VCaP (cell line): ENCODE measurements at regions not wholly inside any gene's neighbourhood (a gene's known extent, or its start where the extent isn't known, plus 50 kb on each side); places are given as distances from the start of the nearest gene placed in this dataset.

Experiments
- H3K27ac ChIP-seq: fragments of 450-650 bp; 2 replicates; pipeline ENCODE4 v1.5.1; 2017
- CTCF ChIP-seq: fragments of 450-650 bp; conservative IDR thresholded peaks from 2 replicates; pipeline ENCODE4 v1.5.1; 2017; ENCODE audit warnings: mild to moderate bottlenecking, moderate library complexity

DNA sequence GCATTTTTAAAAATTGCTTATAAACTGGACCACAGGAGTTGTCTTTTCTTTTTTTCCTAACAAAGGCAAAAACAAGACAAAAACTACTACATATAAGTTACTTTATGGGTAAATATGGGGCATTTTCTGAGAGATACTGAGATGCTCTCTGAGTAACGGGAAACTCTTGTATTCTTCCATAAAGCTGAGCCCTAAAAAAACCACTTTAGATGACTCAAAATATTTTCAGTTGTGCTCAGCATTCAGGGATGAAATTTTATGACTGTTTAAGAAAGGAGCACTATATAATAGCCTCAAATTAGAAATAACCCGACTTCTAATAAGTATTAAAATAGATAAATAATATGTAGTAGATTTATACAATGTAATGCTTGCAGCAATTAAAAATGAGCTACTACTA, 644.5 kb downstream of the KCTD16 start:
- TF ChIP-seq CTCF = no peak
- H3K27ac ChIP-seq = no peak overlapping the region

DNA sequence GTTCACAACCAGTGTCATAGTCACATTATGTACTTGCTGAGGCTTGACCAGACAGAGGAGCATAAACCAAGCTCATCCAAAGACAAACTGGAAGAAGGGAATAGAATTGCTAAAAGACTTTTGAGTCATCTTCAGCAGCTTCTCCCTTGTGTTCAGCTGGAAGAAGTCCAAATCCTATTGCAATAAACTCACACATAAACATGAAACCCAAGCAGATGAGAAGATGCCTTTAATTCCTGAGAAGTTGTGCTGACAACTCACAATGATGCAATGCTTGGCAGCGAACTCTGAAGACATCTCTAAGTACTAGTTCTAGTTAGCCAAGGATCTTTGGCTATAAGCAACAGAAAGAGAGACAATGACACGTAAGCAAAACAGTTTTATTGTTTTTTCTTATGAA, 642.1 kb downstream of the KCTD16 start:
- no peak for TF ChIP-seq CTCF
- H3K27ac ChIP-seq = no peak overlapping the region

DNA sequence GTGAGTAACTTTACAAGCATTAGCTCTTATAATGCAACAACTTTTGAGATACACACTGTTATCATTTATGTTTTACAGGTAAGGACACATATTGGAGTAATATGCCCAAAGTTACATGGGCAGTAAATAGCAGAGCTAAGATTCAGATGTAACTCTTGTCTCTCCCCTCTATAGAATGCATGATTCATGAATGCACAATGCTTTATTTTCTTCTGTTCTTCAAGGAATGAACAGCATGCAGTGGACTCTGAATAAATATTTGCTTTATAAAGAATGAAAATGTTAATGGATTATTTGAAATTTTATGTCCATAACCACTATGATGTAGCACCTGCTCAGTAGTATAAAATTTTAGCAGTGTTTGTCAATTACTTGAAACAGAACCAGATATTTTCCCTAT, 629.5 kb downstream of the KCTD16 start:
- no peak overlapping the region for H3K27ac ChIP-seq
- TF ChIP-seq CTCF = no peak

DNA sequence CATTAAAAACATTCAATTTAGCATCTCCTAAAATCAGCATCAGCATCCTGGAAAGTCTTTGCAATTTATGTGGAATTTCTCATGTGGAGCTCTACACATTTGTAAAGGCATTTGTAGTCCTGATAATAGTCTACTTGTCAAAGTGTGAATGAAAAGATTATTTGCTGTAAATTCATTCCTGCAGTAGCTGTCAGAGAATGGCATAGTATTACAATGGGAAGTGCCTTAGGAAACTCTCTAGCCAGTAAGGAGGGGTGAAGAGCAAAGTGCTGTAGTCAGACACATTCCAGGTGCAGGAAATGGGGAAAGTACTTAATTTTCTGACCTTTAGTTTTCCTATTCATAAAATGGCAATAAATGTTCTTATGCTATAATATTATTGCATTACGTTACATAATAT, 627.9 kb downstream of the KCTD16 start:
- no peak for TF ChIP-seq CTCF

DNA sequence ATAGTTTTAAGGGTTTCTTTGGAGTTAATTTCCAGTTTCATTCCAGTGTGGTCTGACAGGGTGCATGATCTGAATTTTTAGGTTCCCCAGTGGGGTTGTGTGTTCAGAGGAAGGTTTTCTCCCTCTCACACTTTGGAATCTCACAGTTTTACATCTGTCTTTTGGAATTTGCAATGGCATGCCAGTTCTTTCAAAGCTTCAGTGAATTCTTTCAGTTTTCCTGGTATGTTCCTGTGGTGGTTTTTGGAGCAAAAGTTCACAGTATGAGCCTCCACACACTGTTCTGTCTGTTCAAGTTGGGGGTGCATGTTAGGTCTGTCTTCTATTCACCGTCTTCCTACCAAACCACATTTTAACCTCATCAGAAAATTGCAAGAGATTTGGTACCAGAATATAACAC, 624.2 kb downstream of the KCTD16 start:
- H3K27ac ChIP-seq = no peak overlapping the region
- TF ChIP-seq CTCF = no peak

More for the DNA sequence above, 627.9 kb downstream of the KCTD16 start:
- H3K27ac ChIP-seq = no peak overlapping the region

- no peak for TF ChIP-seq CTCF
- H3K27ac ChIP-seq = no peak overlapping the region
Observed at GRCh38 chr5:144788556-144788955, 617.9 kb downstream of the KCTD16 start.

- no peak overlapping the region for H3K27ac ChIP-seq
- TF ChIP-seq CTCF = no peak
Observed at GRCh38 chr5:144788046-144788445, 617.4 kb downstream of the KCTD16 start.

GRCh38 chr5:144779368-144779767, 608.7 kb downstream of the KCTD16 start:
- no peak for TF ChIP-seq CTCF
- no peak overlapping the region for H3K27ac ChIP-seq
